Esophagus squamous epithelium (tissue), 4 donors: ENCODE measurements at regions not wholly inside any gene's neighbourhood (a gene's known extent, or its start where the extent isn't known, plus 50 kb on each side); places are given as distances from the start of the nearest gene placed in this dataset.
A peak's percentile ranks its signal among the peaks of the same experiment; 100 is the strongest.

ENCODE experiments used
- CTCF ChIP-seq, 6 experiments: fragments of 450-650 bp in 4 of 6; fragments of 200-600 bp in 2 of 6; sonication (generic) in 2 of 6; IDR thresholded peaks; one replicate each; pipeline ENCODE4 v1.5.1; 2016 to 2019; ENCODE audit warnings: antibody characterized with exemption in 6 of 6, mild to moderate bottlenecking in 4 of 6, moderate library complexity in 4 of 6
- POLR2A ChIP-seq, 4 donors: fragments of 450-650 bp; IDR thresholded peaks; one replicate each; pipeline ENCODE4 v1.6.1; 2017; ENCODE audit warnings: antibody characterized with exemption in 4 of 4, mild to moderate bottlenecking in 4 of 4, moderate library complexity in 3 of 4

- TF ChIP-seq CTCF (IDR thresholded peaks at IDR 0.05), result peak in 5 of 6 experiments; percentile 58 to 77 (median 64)
- no peak for TF ChIP-seq POLR2A (IDR thresholded peaks at IDR 0.05)
These were observed 64.3 kb upstream of the DDHD1 start for GRCh38 chr14:53217316-53217994.
